Spinal cord (tissue), 9 donors: ENCODE measurements at regions not wholly inside any gene's neighbourhood (a gene's known extent, or its start where the extent isn't known, plus 50 kb on each side); places are given as distances from the start of the nearest gene placed in this dataset.

Experiments used
- DNase-seq, 6 donors: peaks; one replicate each; pipeline versions ENCODE4 v3.0.0 to v3.0.0-alpha.2; 2013 to 2015; ENCODE audit warnings: low spot score in 6 of 6, low read depth in 4 of 6
- H3K27ac ChIP-seq: one replicate; pipeline ENCODE4 v1.5.1; 2013; ENCODE audit warnings: low read depth, low read length, control low read depth
- H3K27me3 ChIP-seq: one replicate; pipeline ENCODE4 v1.6.1; 2013; ENCODE audit warnings: low read length; ENCODE audit not compliant: control insufficient read depth, insufficient read depth
- H3K36me3 ChIP-seq: one replicate; pipeline ENCODE4 v1.6.1; 2013; ENCODE audit warnings: low read length; ENCODE audit not compliant: control insufficient read depth, insufficient read depth
- H3K4me1 ChIP-seq: one replicate; pipeline ENCODE4 v1.6.1; 2013; ENCODE audit warnings: low read length; ENCODE audit not compliant: control insufficient read depth, insufficient read depth
- H3K4me3 ChIP-seq: one replicate; pipeline ENCODE4 v1.5.1; 2013; ENCODE audit warnings: low read depth, low read length, control low read depth
- H3K9me3 ChIP-seq: one replicate; pipeline ENCODE4 v1.6.1; 2013; ENCODE audit warnings: low read length; ENCODE audit not compliant: control insufficient read depth, insufficient read depth
- WGBS: methylation state at CpG from one replicate; pipeline ENCODE4 v1.1.5; 2013; ENCODE audit warnings: missing lambda C conversion rate; ENCODE audit not compliant: insufficient coverage; 5-methylcytosine and 5-hydroxymethylcytosine counted together
- donor health status: healthy.

GRCh38 chr3:31345581-31345980 lies 187.1 kb upstream of the STT3B start:
- WGBS = 67% methylated on average over 2 of the region's 2 CpGs
- Histone ChIP-seq H3K27ac (no peak overlapping the region), H3K4me1 (peaks cover 3% of the 10 kb centered on the region), H3K27me3 (no peaks in the 10 kb centered on the region), H3K9me3 (no peaks in the 10 kb centered on the region), H3K4me3 (no peak overlapping the region), H3K36me3 (no peaks in the 10 kb centered on the region)
- no peak for DNase-seq

GRCh38 chr3:31346542-31346979 lies 186.2 kb upstream of the STT3B start:
- no peaks in the 10 kb centered on the region for H3K9me3 ChIP-seq
- no peaks in the 10 kb centered on the region for H3K27me3 ChIP-seq
- H3K4me1 ChIP-seq = no peaks in the 10 kb centered on the region
- DNase-seq = no peak
- H3K36me3 ChIP-seq = no peaks in the 10 kb centered on the region
- H3K4me3 ChIP-seq = no peak overlapping the region
- H3K27ac ChIP-seq = no peak overlapping the region
- 96% methylated on average over 5 of the region's 5 CpGs for WGBS

GRCh38 chr3:31349001-31349748 lies 183.6 kb upstream of the STT3B start:
- Histone ChIP-seq H3K27ac (no peak overlapping the region), H3K27me3 (no peaks in the 10 kb centered on the region), H3K4me3 (no peak overlapping the region), H3K4me1 (no peaks in the 10 kb centered on the region), H3K9me3 (no peaks in the 10 kb centered on the region), H3K36me3 (no peaks in the 10 kb centered on the region)
- WGBS = no CpG with 5 or more reads among the region's 1 CpG
- DNase-seq = no peak

- H3K4me3 ChIP-seq = no peak overlapping the region
- H3K4me1 ChIP-seq = no peaks in the 10 kb centered on the region
- no peaks in the 10 kb centered on the region for H3K9me3 ChIP-seq
- DNase-seq = no peak
- no CpG with 5 or more reads among the region's 2 CpGs for WGBS
- H3K36me3 ChIP-seq = no peaks in the 10 kb centered on the region
- no peak overlapping the region for H3K27ac ChIP-seq
- H3K27me3 ChIP-seq = no peaks in the 10 kb centered on the region
Measured at GRCh38 chr3:31350307-31350706, 182.4 kb upstream of the STT3B start.

GRCh38 chr3:31352331-31352730 lies 180.4 kb upstream of the STT3B start:
- H3K36me3 ChIP-seq = no peaks in the 10 kb centered on the region
- no peak overlapping the region for H3K4me3 ChIP-seq
- no peak overlapping the region for H3K27ac ChIP-seq
- no peaks in the 10 kb centered on the region for H3K4me1 ChIP-seq
- DNase-seq = no peak
- no peaks in the 10 kb centered on the region for H3K9me3 ChIP-seq
- no peaks in the 10 kb centered on the region for H3K27me3 ChIP-seq

- Histone ChIP-seq H3K4me3 (no peak overlapping the region), H3K9me3 (no peaks in the 10 kb centered on the region), H3K4me1 (no peaks in the 10 kb centered on the region), H3K27me3 (no peaks in the 10 kb centered on the region), H3K27ac (no peak overlapping the region), H3K36me3 (no peaks in the 10 kb centered on the region)
- DNase-seq = no peak
- WGBS = 91% methylated on average over 1 of the region's 1 CpG
Measured at GRCh38 chr3:31353166-31353565, 179.6 kb upstream of the STT3B start.

GRCh38 chr3:31354373-31354772 lies 178.4 kb upstream of the STT3B start:
- no peaks in the 10 kb centered on the region for H3K27me3 ChIP-seq
- DNase-seq = no peak
- H3K27ac ChIP-seq = no peak overlapping the region
- no peaks in the 10 kb centered on the region for H3K9me3 ChIP-seq
- no peak overlapping the region for H3K4me3 ChIP-seq
- no peaks in the 10 kb centered on the region for H3K4me1 ChIP-seq
- H3K36me3 ChIP-seq = no peaks in the 10 kb centered on the region

GRCh38 chr3:31355807-31356206 lies 176.9 kb upstream of the STT3B start:
- Histone ChIP-seq H3K4me3 (no peak overlapping the region), H3K27me3 (no peaks in the 10 kb centered on the region), H3K27ac (no peak overlapping the region), H3K36me3 (no peaks in the 10 kb centered on the region), H3K4me1 (no peaks in the 10 kb centered on the region), H3K9me3 (no peaks in the 10 kb centered on the region)
- no CpG with 5 or more reads among the region's 5 CpGs for WGBS
- DNase-seq = no peak

GRCh38 chr3:31356941-31357340 lies 175.8 kb upstream of the STT3B start:
- WGBS = 82% methylated on average over 9 of the region's 9 CpGs
- no peak for DNase-seq
- Histone ChIP-seq H3K4me1 (no peaks in the 10 kb centered on the region), H3K36me3 (no peaks in the 10 kb centered on the region), H3K27ac (no peak overlapping the region), H3K4me3 (no peak overlapping the region), H3K9me3 (no peaks in the 10 kb centered on the region), H3K27me3 (no peaks in the 10 kb centered on the region)

- no peaks in the 10 kb centered on the region for H3K27me3 ChIP-seq
- no peak for DNase-seq
- no peaks in the 10 kb centered on the region for H3K4me1 ChIP-seq
- no peak overlapping the region for H3K4me3 ChIP-seq
- no peak overlapping the region for H3K27ac ChIP-seq
- H3K36me3 ChIP-seq = no peaks in the 10 kb centered on the region
- WGBS = 73% methylated on average over 1 of the region's 2 CpGs
- no peaks in the 10 kb centered on the region for H3K9me3 ChIP-seq
Measured at GRCh38 chr3:31357451-31357850, 175.3 kb upstream of the STT3B start.
